Islet of Langerhans (tissue), 1 donor: ENCODE measurements at regions not wholly inside any gene's neighbourhood (a gene's known extent, or its start where the extent isn't known, plus 50 kb on each side); places are given as distances from the start of the nearest gene placed in this dataset.
"Not testable (repeated sequence)": the region's sequence is repeated elsewhere in the genome, so short reads cannot be mapped to it uniquely, and the experiment has no call there.

Experiments used
- FAIRE-seq: peaks from one replicate; lab custom pipeline; 2011; peaks lifted over from hg19 to GRCh38; lab: Jason Lieb, UNC

GRCh38 chr21:31530897-31531705 is 128.4 kb upstream of the SOD1 start:
- FAIRE-seq = peak; percentile 64

DNA sequence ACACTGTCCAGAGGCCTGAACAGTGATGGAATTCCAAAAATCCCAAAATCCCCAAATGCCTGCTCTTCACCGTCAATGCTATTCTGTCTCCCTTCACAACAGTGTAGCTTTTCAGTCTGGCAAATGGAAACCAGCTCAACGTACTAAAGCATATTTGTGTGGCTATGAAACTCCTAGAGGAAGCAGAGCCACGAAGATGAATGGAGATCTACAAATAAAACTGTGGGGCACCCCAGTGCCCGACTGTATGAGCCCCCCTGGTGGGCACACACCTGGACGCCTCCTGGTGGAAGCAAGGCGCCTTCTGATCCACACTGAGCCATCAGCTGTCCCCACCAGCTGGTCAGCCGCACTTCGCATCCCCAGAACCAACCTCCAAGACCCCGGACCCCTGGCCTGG is 129.1 kb upstream of the SOD1 start:
- FAIRE-seq = no peak

- FAIRE-seq = no peak
These were observed 130.1 kb upstream of the SOD1 start for GRCh38 chr21:31529406-31529805.

DNA sequence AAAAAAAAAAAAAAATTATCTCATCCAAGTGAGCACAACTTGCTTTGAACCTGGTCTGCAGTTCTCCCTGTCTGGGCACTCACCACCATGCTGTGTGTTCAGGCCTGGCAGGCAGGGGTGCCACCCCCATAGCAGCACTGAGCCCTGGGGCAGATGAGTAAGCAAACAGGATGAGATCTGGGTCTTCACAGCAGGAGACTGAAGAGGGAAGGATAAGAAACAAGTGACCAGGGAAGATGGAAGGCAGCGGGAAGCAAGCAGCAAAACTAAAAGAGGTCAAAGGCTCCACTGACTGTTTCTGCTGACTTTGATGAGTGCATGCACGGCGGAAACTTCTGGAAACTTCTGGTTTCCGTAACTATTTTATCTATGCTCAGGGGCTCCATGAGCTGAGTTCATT is 133.5 kb upstream of the SOD1 start:
- no peak for FAIRE-seq

- no peak for FAIRE-seq
These were observed 135.4 kb upstream of the SOD1 start for GRCh38 chr21:31524140-31524539.

GRCh38 chr21:31521515-31521914 is 138.0 kb upstream of the SOD1 start:
- FAIRE-seq = no peak

- FAIRE-seq = no peak
These were observed 138.9 kb upstream of the SOD1 start for GRCh38 chr21:31520561-31521098.

DNA sequence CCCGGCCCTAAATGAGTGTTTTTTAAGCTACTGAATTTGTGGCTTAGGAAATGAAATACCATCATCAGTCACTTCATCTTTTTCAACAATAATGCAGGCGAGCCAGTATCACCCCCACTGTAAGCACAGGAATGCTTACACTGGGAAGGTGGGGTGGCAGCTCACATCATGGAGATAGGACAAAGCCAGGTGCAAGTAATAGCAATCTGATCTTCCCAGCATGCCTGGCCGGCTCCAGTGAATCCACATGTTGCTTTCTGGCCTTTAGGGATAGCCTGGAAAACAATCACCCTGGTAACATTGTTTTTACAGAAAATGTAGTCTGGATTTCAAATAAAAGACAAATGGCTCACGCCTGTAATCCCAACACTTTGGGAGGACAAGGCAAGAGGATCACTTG is 140.9 kb upstream of the SOD1 start:
- FAIRE-seq = no peak

DNA sequence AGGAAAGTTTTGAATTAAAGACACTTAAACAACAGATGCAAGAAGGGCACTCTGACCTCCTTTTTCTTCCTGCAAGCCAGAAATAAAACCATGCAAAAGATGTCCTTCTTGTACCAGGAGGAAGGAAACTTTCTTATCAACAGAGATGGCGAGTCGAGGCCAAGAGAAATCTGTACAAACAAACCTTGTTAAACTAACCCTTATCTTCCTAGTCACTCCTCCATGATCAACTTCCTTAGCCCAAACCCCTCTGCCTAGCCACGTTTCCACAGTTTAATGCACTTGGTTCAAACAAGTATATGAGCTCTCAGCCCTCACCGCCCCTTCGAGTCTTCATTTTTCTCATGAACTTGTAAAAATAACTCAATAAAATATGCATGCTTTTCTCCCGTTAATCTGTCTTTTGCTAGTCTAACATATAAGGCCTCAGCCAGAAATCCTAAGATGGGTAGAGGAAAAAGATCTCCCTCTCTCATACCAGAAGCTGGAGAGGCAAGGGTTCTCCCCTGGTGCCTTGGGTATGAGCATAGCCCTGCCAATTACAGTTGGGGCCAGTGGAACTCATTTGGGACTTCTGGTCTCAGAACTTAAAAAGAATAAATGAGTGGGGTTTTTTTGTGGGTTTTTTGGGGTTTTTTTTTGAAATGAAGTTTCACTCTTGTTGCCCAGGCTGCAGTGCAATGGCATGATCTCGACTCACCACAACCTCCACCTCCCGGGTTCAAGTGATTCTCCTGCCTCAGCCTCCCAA is 141.7 kb upstream of the SOD1 start:
- FAIRE-seq = no peak

GRCh38 chr21:31515253-31515652 is 144.2 kb upstream of the SOD1 start:
- no peak for FAIRE-seq

DNA sequence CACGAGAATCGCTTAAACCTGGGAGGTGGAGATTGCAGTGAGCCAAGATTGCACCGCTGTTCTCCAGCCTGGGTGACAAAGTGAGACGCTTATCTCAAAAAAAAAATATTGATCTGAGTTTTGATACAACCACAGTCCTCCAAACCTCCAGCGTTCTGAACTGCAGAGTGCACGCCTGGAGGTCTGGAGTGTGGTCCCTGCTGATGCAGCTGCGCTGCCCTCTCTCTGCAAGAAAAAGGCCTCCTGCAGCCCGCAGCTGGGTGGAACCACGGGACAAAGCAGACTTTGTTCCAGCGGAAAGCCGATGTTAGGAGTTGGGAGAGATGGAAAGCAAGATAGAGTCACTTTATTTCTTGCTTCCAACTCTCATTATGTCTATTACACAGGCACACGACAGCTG is 144.9 kb upstream of the SOD1 start:
- no peak for FAIRE-seq

DNA sequence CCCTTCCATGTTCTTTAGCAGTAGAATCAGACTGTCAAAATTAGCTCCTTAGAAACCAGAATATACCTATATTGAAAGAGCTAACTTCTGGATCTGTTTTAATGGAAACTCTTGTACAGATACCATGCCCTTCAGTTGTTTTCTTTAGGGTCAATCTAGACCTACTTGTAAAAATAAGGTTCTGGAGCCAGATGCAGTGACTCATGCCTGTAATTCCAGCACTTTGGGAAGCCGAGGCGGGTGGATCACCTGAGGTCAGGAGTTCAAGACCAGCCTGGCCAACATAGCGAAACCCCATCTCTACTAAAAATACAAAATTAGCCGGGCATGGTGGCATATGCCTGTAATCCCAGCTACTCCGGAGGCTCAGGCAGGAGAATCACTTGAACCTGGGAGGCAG is 146.0 kb upstream of the SOD1 start:
- not testable (repeated sequence) for FAIRE-seq

DNA sequence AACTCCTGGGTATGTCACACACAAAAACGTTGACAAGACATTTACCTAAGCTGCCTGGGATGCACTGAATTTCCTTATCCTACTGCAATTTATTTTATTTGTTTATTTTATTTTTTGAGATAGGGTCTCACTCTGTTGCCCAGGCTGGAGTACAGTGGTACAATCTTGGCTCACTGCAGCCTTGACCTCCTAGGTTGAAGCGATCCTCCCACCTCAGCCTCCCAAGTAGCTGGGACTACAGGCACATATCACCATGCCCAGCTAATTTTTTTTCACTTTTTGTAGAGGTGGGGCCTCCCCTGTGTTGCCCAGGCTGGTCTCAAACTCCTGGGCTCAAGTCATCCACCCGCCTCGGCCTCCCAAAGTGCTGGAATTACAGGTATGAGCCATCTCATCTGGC is 147.5 kb upstream of the SOD1 start:
- FAIRE-seq = not testable (repeated sequence)

DNA sequence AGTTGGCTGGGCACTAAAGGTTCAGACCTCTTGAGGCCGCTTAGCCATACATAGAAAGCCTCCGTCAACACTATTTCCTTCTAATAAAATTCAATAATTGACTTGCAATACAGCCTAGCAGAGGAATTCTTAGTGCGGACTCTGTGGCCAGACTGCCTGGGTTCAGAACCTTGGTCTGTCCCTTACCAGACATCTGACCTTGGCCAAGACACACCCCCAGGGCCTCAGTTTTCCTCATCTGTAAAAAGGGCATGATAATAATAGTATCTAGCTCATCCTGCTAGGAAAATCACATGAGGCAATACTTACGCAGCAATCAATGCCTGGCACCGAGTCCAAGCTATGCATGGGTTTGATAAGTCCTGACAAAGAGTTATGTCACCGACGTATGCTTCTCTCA is 148.2 kb upstream of the SOD1 start:
- FAIRE-seq = no peak

- FAIRE-seq = no peak
These were observed 150.1 kb upstream of the SOD1 start for GRCh38 chr21:31509194-31510017.

DNA sequence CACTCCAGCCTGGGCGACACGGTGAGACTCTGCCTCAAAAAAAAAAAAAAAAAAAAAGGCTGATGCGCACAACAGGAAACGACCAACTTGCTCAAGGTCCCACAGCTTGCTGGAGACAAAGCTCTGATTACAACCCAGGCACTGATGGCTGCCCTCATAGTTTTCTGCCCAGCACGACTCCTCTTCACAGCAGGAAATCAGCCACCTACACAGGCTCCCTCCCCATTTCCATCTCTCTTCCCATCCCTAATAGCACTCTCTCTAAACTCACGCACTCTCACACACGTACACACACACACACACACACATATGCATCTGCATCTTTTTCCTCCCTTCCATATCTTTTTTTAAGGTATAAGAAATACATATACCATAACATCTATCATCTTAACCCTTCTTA is 153.5 kb upstream of the SOD1 start:
- FAIRE-seq = no peak

DNA sequence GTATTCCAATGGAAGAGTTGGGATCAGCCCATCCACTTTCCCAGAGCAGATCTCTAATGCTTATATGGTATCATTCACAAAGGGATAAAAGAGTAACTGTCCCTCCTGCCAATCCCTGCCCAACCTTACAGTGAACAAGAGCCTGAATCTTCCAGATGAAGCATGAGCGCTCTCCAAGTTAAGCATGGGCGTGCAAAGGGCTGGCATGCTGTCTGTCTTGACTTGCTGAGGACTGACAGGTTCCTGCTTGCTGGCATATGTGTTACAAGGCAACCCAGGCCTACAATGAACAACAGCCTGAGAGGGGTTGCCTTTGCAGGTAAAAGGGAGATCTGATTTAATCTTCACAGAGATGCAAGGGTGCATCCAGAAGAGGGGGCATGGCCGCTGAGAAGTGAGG is 155.6 kb upstream of the SOD1 start:
- no peak for FAIRE-seq

DNA sequence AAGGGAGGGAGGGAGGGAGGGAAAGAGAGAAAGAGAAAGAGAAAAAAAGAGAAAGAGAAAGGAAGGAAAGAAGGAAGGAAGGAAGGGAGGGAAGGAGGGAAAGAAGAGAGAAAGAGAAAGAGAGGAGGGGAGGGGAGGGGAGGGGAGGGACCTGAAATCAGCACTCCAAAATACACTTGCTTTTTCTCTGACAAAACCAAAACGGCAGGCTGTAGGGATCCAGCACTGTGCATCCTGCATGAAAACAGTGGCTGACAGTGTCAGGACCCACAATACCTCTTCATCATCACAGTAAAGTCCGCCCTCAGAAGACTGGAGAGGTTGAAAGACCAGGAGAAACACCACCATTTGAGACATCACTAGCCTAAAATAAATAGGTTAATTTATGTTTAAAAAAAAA is 156.0 kb upstream of the SOD1 start:
- FAIRE-seq = no peak

DNA sequence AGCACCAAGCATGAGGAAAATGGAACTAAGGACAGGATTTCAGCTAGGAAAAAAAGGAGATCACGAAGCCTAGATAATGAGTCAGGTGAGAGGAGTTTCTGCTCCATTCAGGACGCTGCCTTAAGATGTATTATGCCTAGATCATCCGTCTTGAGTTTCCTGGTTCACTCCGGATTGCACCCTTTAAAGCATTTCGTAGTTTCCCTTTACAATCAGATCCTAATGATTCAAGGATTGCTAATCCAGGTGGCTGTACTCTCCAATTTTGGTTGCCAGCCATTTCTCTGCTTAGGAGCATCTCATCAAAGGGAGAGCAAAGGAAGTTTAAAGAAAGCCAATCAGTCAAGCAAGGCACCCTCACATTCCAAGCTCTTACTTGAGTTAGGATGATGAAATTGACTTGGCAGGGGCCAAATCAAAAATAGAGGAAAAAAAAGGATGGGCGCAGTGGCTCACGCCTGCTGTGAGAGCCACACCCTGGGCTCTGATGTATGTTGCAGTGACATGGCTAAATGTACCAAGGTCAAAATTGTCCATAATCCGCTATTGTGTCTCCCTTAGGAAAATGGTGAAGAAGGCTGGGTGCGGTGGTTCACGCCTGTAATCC is 156.9 kb upstream of the SOD1 start:
- FAIRE-seq = no peak

DNA sequence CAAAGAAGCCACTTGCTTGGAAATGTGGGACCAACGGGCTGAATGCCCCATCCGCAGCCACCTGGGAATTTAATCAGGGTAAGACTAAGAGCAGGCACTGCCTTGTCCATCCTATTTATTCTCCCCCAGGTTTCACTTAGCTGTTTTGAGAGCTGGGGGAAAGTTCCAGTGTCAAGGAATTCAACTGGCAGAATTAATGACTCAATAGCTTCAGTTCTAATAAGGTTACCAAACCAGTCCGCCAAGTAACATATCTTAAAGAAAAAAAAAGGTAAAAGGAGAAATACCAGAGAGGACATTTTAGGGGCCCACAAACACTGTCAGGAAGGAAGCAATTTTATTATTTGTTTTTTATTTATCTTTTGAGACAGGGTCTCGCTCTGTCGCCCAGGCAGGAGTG is 157.6 kb upstream of the SOD1 start:
- FAIRE-seq = no peak

GRCh38 chr21:31500982-31501381 is 156.9 kb upstream of the TIAM1 start:
- no peak for FAIRE-seq

- FAIRE-seq = no peak
These were observed 156.0 kb upstream of the TIAM1 start for GRCh38 chr21:31500071-31500470.
